OCI-LY3 (cell line): ENCODE measurements at regions not wholly inside any gene's neighbourhood (a gene's known extent, or its start where the extent isn't known, plus 50 kb on each side); places are given as distances from the start of the nearest gene placed in this dataset.
A peak's percentile ranks its signal among the peaks of the same experiment; 100 is the strongest.

Experiments used
- H2AFZ ChIP-seq: fragments of 200-600, 300-600 bp; shearing (Covaris generic); 2 replicates; pipeline ENCODE4 v1.6.0; 2014; ENCODE audit warnings: antibody characterized with exemption, low read depth, low read length
- H3K27ac ChIP-seq: fragments of 200-600, 300-600 bp; sonication (generic); 2 replicates; pipeline ENCODE4 v1.5.1; 2014; ENCODE audit warnings: mild to moderate bottlenecking, low read length, moderate library complexity, mixed read lengths
- H3K27me3 ChIP-seq: fragments of 200-600, 300-600 bp; sonication (generic); 2 replicates; pipeline ENCODE4 v1.6.1; 2014; ENCODE audit warnings: low read depth, low read length, mixed read lengths
- H3K36me3 ChIP-seq: fragments of 200-600, 300-600 bp; sonication (generic); replicated peaks from 2 replicates; pipeline ENCODE3; 2014; ENCODE audit warnings: low read depth, low read length, mixed read lengths
- H3K4me1 ChIP-seq: fragments of 300-600, 200-600 bp; sonication (generic); 2 replicates; pipeline ENCODE4 v1.6.1; 2014; ENCODE audit warnings: low read length, mixed read lengths
- H3K4me2 ChIP-seq: fragments of 200-600, 300-600 bp; sonication (generic); 2 replicates; pipeline ENCODE4 v1.6.1; 2014; ENCODE audit warnings: low read length, mixed read lengths
- H3K4me3 ChIP-seq: fragments of 300-600, 200-600 bp; sonication (generic); 2 replicates; pipeline ENCODE4 v1.5.1; 2014; ENCODE audit warnings: antibody characterized with exemption, mild to moderate bottlenecking, low read length, moderate library complexity
- H3K79me2 ChIP-seq: fragments of 300-600, 200-600 bp; shearing (Covaris generic); 2 replicates; pipeline ENCODE4 v1.6.1; 2014; ENCODE audit warnings: mild to moderate bottlenecking, low read length, mixed read lengths
- H3K9ac ChIP-seq: fragments of 300-600, 200-600 bp; shearing (Covaris generic); 2 replicates; pipeline ENCODE4 v1.6.0; 2014; ENCODE audit warnings: mild to moderate bottlenecking, low read length, moderate library complexity
- H3K9me3 ChIP-seq: fragments of 200-600, 300-600 bp; shearing (Covaris generic); 2 replicates; pipeline ENCODE4 v1.6.1; 2014; ENCODE audit warnings: low read length, mixed read lengths; ENCODE audit not compliant: insufficient read depth
- H4K20me1 ChIP-seq: fragments of 200-600, 300-600 bp; sonication (generic); 2 replicates; pipeline ENCODE4 v1.6.1; 2016; ENCODE audit warnings: low read length, mixed read lengths; ENCODE audit not compliant: insufficient read depth
- CTCF ChIP-seq: fragments of 200-600, 300-600 bp; sonication (generic); IDR thresholded peaks from 2 replicates; pipeline ENCODE4 v1.5.1; 2014; ENCODE audit warnings: antibody characterized with exemption, low read length, low read depth
- EZH2phosphoT487 ChIP-seq: fragments of 200-600 bp; shearing (Covaris generic); IDR thresholded peaks from 2 replicates; pipeline ENCODE4 v1.6.1; 2018; ENCODE audit warnings: antibody characterized with exemption, mixed run types, low read depth

GRCh38 chr4:180994722-180995121 lies 1248.5 kb upstream of the TENM3 start:
- no peaks in the 10 kb centered on the region for H4K20me1 ChIP-seq
- no peak overlapping the region for H3K4me2 ChIP-seq
- H2AFZ ChIP-seq: no peak overlapping the region
- no peak for TF ChIP-seq EZH2phosphoT487
- H3K4me1 ChIP-seq: no peaks in the 10 kb centered on the region
- no peaks in the 10 kb centered on the region for H3K79me2 ChIP-seq
- H3K36me3 ChIP-seq: no peaks in the 10 kb centered on the region
- no peak overlapping the region for H3K4me3 ChIP-seq
- no peak overlapping the region for H3K27ac ChIP-seq
- H3K9ac ChIP-seq: no peak overlapping the region
- no peaks in the 10 kb centered on the region for H3K9me3 ChIP-seq
- H3K27me3 ChIP-seq: no peaks in the 10 kb centered on the region

GRCh38 chr4:180999217-180999616 lies 1244.0 kb upstream of the TENM3 start:
- Histone ChIP-seq H2AFZ (no peak overlapping the region), H3K9me3 (no peaks in the 10 kb centered on the region), H3K4me1 (peaks cover 3% of the 10 kb centered on the region; the same call in 1 of the 2 replicates), H3K27ac (no peak overlapping the region), H3K79me2 (no peaks in the 10 kb centered on the region), H3K36me3 (no peaks in the 10 kb centered on the region), H3K27me3 (no peaks in the 10 kb centered on the region), H4K20me1 (no peaks in the 10 kb centered on the region), H3K4me3 (no peak overlapping the region), H3K4me2 (no peak overlapping the region), H3K9ac (no peak overlapping the region)
- TF ChIP-seq EZH2phosphoT487: no peak
- no peak for TF ChIP-seq CTCF

GRCh38 chr4:181004056-181004455 lies 1239.1 kb upstream of the TENM3 start:
- H4K20me1 ChIP-seq: no peaks in the 10 kb centered on the region
- no peak overlapping the region for H3K9ac ChIP-seq
- no peak overlapping the region for H2AFZ ChIP-seq
- no peak overlapping the region for H3K4me2 ChIP-seq
- H3K9me3 ChIP-seq: no peaks in the 10 kb centered on the region
- TF ChIP-seq CTCF (no peak), EZH2phosphoT487 (no peak)
- H3K4me1 ChIP-seq: peaks cover 3% of the 10 kb centered on the region; the same call in 1 of the 2 replicates
- no peaks in the 10 kb centered on the region for H3K79me2 ChIP-seq
- H3K27me3 ChIP-seq: no peaks in the 10 kb centered on the region
- no peak overlapping the region for H3K27ac ChIP-seq
- no peaks in the 10 kb centered on the region for H3K36me3 ChIP-seq
- no peak overlapping the region for H3K4me3 ChIP-seq

- Histone ChIP-seq H3K9me3 (no peaks in the 10 kb centered on the region), H3K36me3 (no peaks in the 10 kb centered on the region), H3K4me2 (peak overlapping the region; percentile 22; the same call in 1 of the 2 replicates), H3K4me1 (peaks cover 3% of the 10 kb centered on the region; the same call in 1 of the 2 replicates), H3K9ac (no peak overlapping the region), H2AFZ (0 out of 2 replicates have a peak overlapping the region, but pooled peaks have one; percentile 5), H4K20me1 (no peaks in the 10 kb centered on the region), H3K79me2 (no peaks in the 10 kb centered on the region), H3K4me3 (0 out of 2 replicates have a peak overlapping the region, but pooled peaks have one; percentile 23), H3K27ac (no peak overlapping the region), H3K27me3 (no peaks in the 10 kb centered on the region)
- no peak for TF ChIP-seq EZH2phosphoT487
- TF ChIP-seq CTCF: no peak
Measured at GRCh38 chr4:181006499-181007260, 1236.5 kb upstream of the TENM3 start.
